Nephron (organoid): ENCODE measurements at regions not wholly inside any gene's neighbourhood (a gene's known extent, or its start where the extent isn't known, plus 50 kb on each side); places are given as distances from the start of the nearest gene placed in this dataset.

Source experiments
- H3K27ac Mint-ChIP-seq, 3 experiments: 2 replicates each; pipeline ENCODE4 v1.8.0; 2020; ENCODE audit warnings: mixed read lengths in 3 of 3, mild to moderate bottlenecking in 2 of 3, moderate library complexity in 1 of 3
- H3K27me3 Mint-ChIP-seq: 2 replicates; pipeline ENCODE4 v1.8.0; 2021; ENCODE audit warnings: low read depth, mild to moderate bottlenecking, moderate library complexity, mixed read lengths
- H3K36me3 Mint-ChIP-seq: 2 replicates; pipeline ENCODE4 v1.8.0; 2020; ENCODE audit warnings: low read depth, mixed read lengths
- H3K4me1 Mint-ChIP-seq: 2 replicates; pipeline ENCODE4 v1.8.0; 2020; ENCODE audit warnings: mixed read lengths
- H3K4me3 Mint-ChIP-seq, 3 experiments: 2 replicates each; pipeline ENCODE4 v1.8.0; 2020; ENCODE audit warnings: mild to moderate bottlenecking in 3 of 3, mixed read lengths in 3 of 3, moderate library complexity in 2 of 3
- H3K9me3 Mint-ChIP-seq: 2 replicates; pipeline ENCODE4 v1.8.0; 2020; ENCODE audit warnings: mixed read lengths
- CTCF ChIP-seq, 3 experiments: fragments of 200-600 bp; sonication (generic); IDR thresholded peaks; one replicate each; pipeline ENCODE4 v1.5.0; 2021; ENCODE audit warnings: antibody characterized with exemption in 3 of 3; ENCODE audit not compliant: unreplicated experiment in 3 of 3

DNA sequence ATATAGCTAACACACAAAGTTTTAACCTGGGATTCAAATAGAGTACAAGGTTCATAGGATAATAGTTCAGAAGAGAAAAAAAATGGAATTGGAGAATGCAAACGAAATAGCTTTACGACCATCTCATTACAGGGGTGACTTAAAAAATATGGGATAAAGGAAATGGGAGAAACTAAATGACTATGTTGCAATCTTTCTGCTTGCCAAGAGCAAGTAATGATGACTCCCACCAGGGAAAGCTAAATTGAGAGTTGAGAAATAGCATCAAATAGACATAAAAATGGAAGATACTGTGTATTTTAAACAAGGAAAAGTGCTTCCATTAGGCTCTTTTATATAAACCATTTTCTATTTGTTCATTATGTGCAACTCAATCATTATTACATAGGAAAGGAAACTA is 155.7 kb upstream of the ATXN7L3B start:
- Mint-ChIP-seq H3K9me3 (peaks cover 2% of the 10 kb centered on the region), H3K27ac (peak overlapping the region in 2 of 3 experiments; percentile 2 to 90), H3K27me3 (no peaks in the 10 kb centered on the region), H3K36me3 (no peaks in the 10 kb centered on the region), H3K4me1 (peaks cover 7% of the 10 kb centered on the region), H3K4me3 (no peak overlapping the region)
- no peak for TF ChIP-seq CTCF (IDR thresholded peaks at IDR 0.05; ENCODE audit: unreplicated experiment in 3 of 3)

DNA sequence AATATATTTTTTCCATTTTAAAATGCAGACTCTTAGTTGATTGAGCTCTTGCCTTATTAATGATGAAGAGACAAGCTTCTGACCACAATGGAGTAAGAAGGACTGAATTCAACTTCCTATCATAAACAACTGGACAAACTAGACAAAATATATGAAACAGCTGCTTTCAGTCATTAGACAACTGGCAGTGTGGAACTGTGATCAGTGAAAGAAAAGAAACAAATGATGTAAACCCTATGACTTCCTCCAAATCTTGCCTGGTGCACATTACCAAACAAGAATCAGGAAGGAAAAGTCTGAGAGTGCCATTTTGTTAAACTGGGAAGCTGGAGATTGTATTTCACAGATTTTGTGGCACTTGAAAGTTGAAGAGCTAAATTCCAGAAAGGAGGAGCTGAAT is 154.7 kb upstream of the ATXN7L3B start:
- no peaks in the 10 kb centered on the region for H3K36me3 Mint-ChIP-seq
- H3K9me3 Mint-ChIP-seq = peaks cover 5% of the 10 kb centered on the region
- TF ChIP-seq CTCF (IDR thresholded peaks at IDR 0.05; ENCODE audit: unreplicated experiment in 3 of 3) = no peak
- peaks cover 7% of the 10 kb centered on the region for H3K4me1 Mint-ChIP-seq
- H3K4me3 Mint-ChIP-seq = no peak overlapping the region
- H3K27me3 Mint-ChIP-seq = no peaks in the 10 kb centered on the region
- peak overlapping the region in 1 of 3 experiments; percentile 90 for H3K27ac Mint-ChIP-seq

- Mint-ChIP-seq H3K4me1 (no peaks in the 10 kb centered on the region), H3K36me3 (no peaks in the 10 kb centered on the region), H3K27ac (no peak overlapping the region), H3K27me3 (no peaks in the 10 kb centered on the region), H3K9me3 (peaks cover 10% of the 10 kb centered on the region), H3K4me3 (no peak overlapping the region)
- no peak for TF ChIP-seq CTCF (IDR thresholded peaks at IDR 0.05; ENCODE audit: unreplicated experiment in 3 of 3)
Measured at GRCh38 chr12:74391283-74391682, 146.4 kb upstream of the ATXN7L3B start.

DNA sequence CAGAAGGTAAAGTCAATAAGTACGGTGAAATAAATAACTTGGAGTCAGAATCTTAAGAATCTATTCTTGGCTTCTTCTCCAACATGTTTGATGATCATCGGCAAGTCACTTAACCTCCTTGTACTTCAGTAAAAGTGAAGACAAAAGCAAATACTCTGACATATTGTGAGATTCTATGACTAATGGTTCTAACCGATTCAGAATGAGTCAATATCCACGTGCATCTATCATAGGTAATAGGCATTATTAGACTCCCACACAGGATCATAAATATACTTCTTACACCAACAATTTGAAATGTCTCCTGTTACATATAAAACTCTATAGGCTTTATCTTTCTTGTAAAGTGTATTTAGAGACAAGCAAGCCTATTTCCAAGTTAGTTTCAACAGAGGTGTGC is 144.4 kb upstream of the ATXN7L3B start:
- H3K27me3 Mint-ChIP-seq = no peaks in the 10 kb centered on the region
- H3K27ac Mint-ChIP-seq = no peak overlapping the region
- H3K4me3 Mint-ChIP-seq = no peak overlapping the region
- no peak for TF ChIP-seq CTCF (IDR thresholded peaks at IDR 0.05; ENCODE audit: unreplicated experiment in 3 of 3)
- H3K4me1 Mint-ChIP-seq = no peaks in the 10 kb centered on the region
- H3K9me3 Mint-ChIP-seq = peaks cover 6% of the 10 kb centered on the region
- no peaks in the 10 kb centered on the region for H3K36me3 Mint-ChIP-seq

DNA sequence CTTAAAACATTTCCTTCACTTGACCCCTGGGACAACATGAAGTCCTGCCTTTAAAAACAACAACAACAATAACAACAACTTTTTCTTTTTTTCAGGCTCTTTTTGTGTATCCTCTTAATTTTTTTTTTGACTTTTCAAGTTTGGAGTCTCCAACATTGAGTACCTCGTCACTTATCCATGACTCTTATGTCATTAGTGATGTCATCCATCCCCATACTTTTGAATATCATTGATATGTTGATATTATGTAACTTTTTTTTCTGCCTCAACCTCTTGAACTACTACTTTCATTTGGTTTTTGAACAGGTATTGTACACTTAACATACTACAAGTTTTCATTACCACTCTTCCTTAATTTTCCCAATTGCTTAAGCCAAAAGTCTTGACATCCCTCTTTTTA is 143.0 kb upstream of the ATXN7L3B start:
- no peak for TF ChIP-seq CTCF (IDR thresholded peaks at IDR 0.05; ENCODE audit: unreplicated experiment in 3 of 3)
- H3K27ac Mint-ChIP-seq = no peak overlapping the region
- no peak overlapping the region for H3K4me3 Mint-ChIP-seq
- H3K27me3 Mint-ChIP-seq = no peaks in the 10 kb centered on the region
- H3K4me1 Mint-ChIP-seq = no peaks in the 10 kb centered on the region
- H3K9me3 Mint-ChIP-seq = peaks cover 6% of the 10 kb centered on the region
- H3K36me3 Mint-ChIP-seq = no peaks in the 10 kb centered on the region

- no peaks in the 10 kb centered on the region for H3K27me3 Mint-ChIP-seq
- H3K4me3 Mint-ChIP-seq = no peak overlapping the region
- H3K4me1 Mint-ChIP-seq = no peaks in the 10 kb centered on the region
- TF ChIP-seq CTCF (IDR thresholded peaks at IDR 0.05; ENCODE audit: unreplicated experiment in 3 of 3) = no peak
- H3K36me3 Mint-ChIP-seq = no peaks in the 10 kb centered on the region
- H3K27ac Mint-ChIP-seq = no peak overlapping the region
- H3K9me3 Mint-ChIP-seq = no peaks in the 10 kb centered on the region
Measured at GRCh38 chr12:74401035-74401434, 136.6 kb upstream of the ATXN7L3B start.
